IMR-90 (cell line): ENCODE measurements at regions not wholly inside any gene's neighbourhood (a gene's known extent, or its start where the extent isn't known, plus 50 kb on each side); places are given as distances from the start of the nearest gene placed in this dataset.

Experiments used
- ATAC-seq: fragments of 200-7000 bp; cut with Tn5 transposase; 2 replicates; pipeline ENCODE4 v1.9.1; 2020; ENCODE audit warnings: low read depth, mild to moderate bottlenecking, moderate library complexity
- BruUV-seq: library from RNA; stranded (reverse); fragments of 400-500 nt; replicated peaks from 2 replicates; lab custom pipeline; 2021; lab: Mats Ljungman, UMichigan
- CTCF ChIA-PET: fragments of 300-600 bp; formaldehyde crosslinking; extraction: SDS; loops from one replicate; lab custom pipeline; 2021; ENCODE audit warnings: antibody characterized with exemption; lab: Yijun Ruan, JAX
- POLR2A ChIA-PET: fragments of 300-600 bp; sonication (Branson Sonifier 250); formaldehyde crosslinking; loops from one replicate; lab custom pipeline; 2022; ENCODE audit warnings: antibody characterized with exemption; ENCODE audit not compliant: unreplicated experiment; lab: Charles Lee
- DNase-seq: peaks from one replicate; pipeline ENCODE4 v3.0.0; 2013
- H2AFZ ChIP-seq: replicated peaks from 2 replicates; pipeline ENCODE3; 2013; ENCODE audit warnings: low read length, mild to moderate bottlenecking; ENCODE audit not compliant: poor library complexity
- H2AK5ac ChIP-seq: 2 replicates; pipeline ENCODE4 v1.6.1; 2013; ENCODE audit warnings: low read depth, low read length, inconsistent platforms
- H2AK9ac ChIP-seq: replicated peaks from 2 replicates; pipeline ENCODE3; 2013; ENCODE audit warnings: mild to moderate bottlenecking, low read depth, low read length, moderate library complexity; ENCODE audit not compliant: poor library complexity
- H2BK120ac ChIP-seq: 2 replicates; pipeline ENCODE4 v1.6.1; 2013; ENCODE audit warnings: low read depth, low read length, inconsistent platforms
- H2BK15ac ChIP-seq: 3 replicates; pipeline ENCODE4 v1.6.1; 2013; ENCODE audit warnings: low read depth, low read length, inconsistent platforms
- H2BK20ac ChIP-seq: 2 replicates; pipeline ENCODE4 v1.6.1; 2013; ENCODE audit warnings: low read depth, mild to moderate bottlenecking, inconsistent platforms, low read length, moderate library complexity
- H2BK5ac ChIP-seq: 2 replicates; pipeline ENCODE4 v1.6.1; 2013; ENCODE audit warnings: mild to moderate bottlenecking, low read depth, low read length, inconsistent platforms; ENCODE audit not compliant: poor library complexity, severe bottlenecking
- H3K14ac ChIP-seq: replicated peaks from 2 replicates; pipeline ENCODE4 v1.6.1; 2013; ENCODE audit warnings: low read depth, low read length, inconsistent platforms
- H3K18ac ChIP-seq: 2 replicates; pipeline ENCODE4 v1.6.1; 2013; ENCODE audit warnings: low read depth, low read length, control low read depth
- H3K23ac ChIP-seq: 2 replicates; pipeline ENCODE4 v1.6.1; 2013; ENCODE audit warnings: low read depth, low read length, inconsistent platforms
- H3K27ac ChIP-seq: 2 replicates; pipeline ENCODE4 v1.5.1; 2013; ENCODE audit warnings: mild to moderate bottlenecking, control low read depth, low read length; ENCODE audit not compliant: insufficient read depth
- H3K27me3 ChIP-seq: 2 replicates; pipeline ENCODE4 v1.6.1; 2013; ENCODE audit warnings: low read length; ENCODE audit not compliant: control insufficient read depth, insufficient read depth
- H3K36me3 ChIP-seq: 2 replicates; pipeline ENCODE4 v1.6.1; 2013; ENCODE audit warnings: low read length, mixed read lengths; ENCODE audit not compliant: control insufficient read depth, insufficient read depth
- H3K4ac ChIP-seq: 2 replicates; pipeline ENCODE4 v1.6.1; 2013; ENCODE audit warnings: low read depth, low read length, inconsistent platforms
- H3K4me1 ChIP-seq: 2 replicates; pipeline ENCODE4 v1.6.1; 2013; ENCODE audit warnings: low read length, mixed read lengths; ENCODE audit not compliant: control insufficient read depth, insufficient read depth
- H3K4me2 ChIP-seq: 2 replicates; pipeline ENCODE4 v1.6.1; 2013; ENCODE audit warnings: low read depth, mild to moderate bottlenecking, control low read depth, low read length, moderate library complexity
- H3K4me3 ChIP-seq: 2 replicates; pipeline ENCODE4 v1.5.1; 2013; ENCODE audit warnings: low read depth, mild to moderate bottlenecking, control low read depth, low read length, moderate library complexity; ENCODE audit not compliant: insufficient read depth
- H3K56ac ChIP-seq: 2 replicates; pipeline ENCODE4 v1.6.1; 2013; ENCODE audit warnings: low read length, inconsistent platforms; ENCODE audit not compliant: insufficient read depth; ENCODE audit errors: extremely low read depth
- H3K79me1 ChIP-seq, 2 experiments: 2 replicates each; pipeline ENCODE4 v1.6.1; 2013; ENCODE audit warnings: low read length in 2 of 2, inconsistent platforms in 1 of 2, low read depth in 1 of 2
- H3K9ac ChIP-seq: 2 replicates; pipeline ENCODE4 v1.6.1; 2013; ENCODE audit warnings: low read depth, low read length, control low read depth
- H3K9me1 ChIP-seq: 2 replicates; pipeline ENCODE4 v1.6.1; 2013; ENCODE audit warnings: low read length, inconsistent platforms; ENCODE audit not compliant: insufficient read depth
- H3K9me3 ChIP-seq: 2 replicates; pipeline ENCODE4 v1.6.1; 2013; ENCODE audit warnings: low read length; ENCODE audit not compliant: control insufficient read depth, insufficient read depth
- H4K20me1 ChIP-seq: 2 replicates; pipeline ENCODE4 v1.6.1; 2013; ENCODE audit warnings: low read length, inconsistent platforms; ENCODE audit not compliant: insufficient read depth
- H4K5ac ChIP-seq: 2 replicates; pipeline ENCODE4 v1.6.1; 2013; ENCODE audit warnings: mild to moderate bottlenecking, low read depth, low read length, control low read depth
- H4K8ac ChIP-seq, 2 experiments: 2 replicates each; pipeline ENCODE4 v1.6.1; 2013; ENCODE audit warnings: low read depth in 2 of 2, low read length in 2 of 2, control low read depth in 1 of 2, inconsistent platforms in 1 of 2
- H4K91ac ChIP-seq: 2 replicates; pipeline ENCODE4 v1.6.1; 2013; ENCODE audit warnings: low read depth, low read length, inconsistent platforms; ENCODE audit not compliant: insufficient read depth
- MAFK ChIP-seq: IDR thresholded peaks from 2 replicates; pipeline ENCODE4 v1.6.1; 2012; ENCODE audit warnings: low read depth, low read length, improper control_type of control experiment
- MAZ ChIP-seq: IDR thresholded peaks from 2 replicates; pipeline ENCODE4 v1.6.1; 2012; ENCODE audit warnings: low read depth, mild to moderate bottlenecking, low read length, improper control_type of control experiment, moderate library complexity, borderline replicate concordance
- WGBS, 2 experiments: methylation state at CpG; one replicate each; pipeline versions ENCODE4 v1.1.5 to v1.1.7; 2013; ENCODE audit warnings: missing lambda C conversion rate in 2 of 2; ENCODE audit not compliant: insufficient read length in 1 of 2; ENCODE audit errors: extremely low coverage in 2 of 2; 5-methylcytosine and 5-hydroxymethylcytosine counted together
- dilution Hi-C: fragments of 300-500 bp; cut with HindIII; formaldehyde crosslinking; loops from one replicate; pipeline ENCODE4 v1.14.3; 2018; ENCODE audit warnings: low sequenced_read_pairs; ENCODE audit not compliant: unreplicated experiment
- in situ Hi-C: fragments of 300-500 bp; cut with MboI; formaldehyde crosslinking; loops from 3 replicates; pipeline ENCODE4 v1.14.3; 2019; ENCODE audit warnings: low sequenced_read_pairs, inconsistent platforms, mixed read lengths
- intact Hi-C: fragments of 100-400 bp; cut with micrococcal nuclease; formaldehyde crosslinking; loops from 2 replicates; pipeline ENCODE4 v1.10.0; 2022
- TF ChIP-seq, protein P1 (sequence below): fragments of 150-350 bp; IDR thresholded peaks from 2 replicates; pipeline ENCODE4 v1.6.1; 2017; ENCODE audit warnings: mild to moderate bottlenecking, antibody characterized with exemption, low read length, low read depth

DNA sequence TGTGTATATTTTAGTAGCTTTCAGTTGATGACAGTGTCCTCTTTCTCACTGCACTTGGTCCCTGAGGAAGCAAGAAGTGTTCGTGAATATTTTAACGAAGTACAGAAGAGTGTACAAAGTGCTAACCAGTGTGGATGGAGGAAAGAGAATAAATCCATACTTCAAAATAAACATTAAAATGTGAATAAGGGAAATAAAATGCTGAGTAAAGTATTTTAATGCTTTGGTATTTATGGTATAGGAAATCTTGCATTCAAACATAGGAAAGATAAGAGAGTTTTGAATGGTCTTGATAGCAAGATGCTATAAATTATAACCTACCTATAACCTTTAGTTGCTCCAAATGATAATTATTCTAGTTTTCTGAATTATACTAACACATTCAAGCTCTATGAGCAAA lies 493.4 kb upstream of the EYS start:
- H3K23ac ChIP-seq: no peak overlapping the region
- H2BK15ac ChIP-seq: no peak overlapping the region
- H2AK5ac ChIP-seq: no peak overlapping the region
- in situ Hi-C loops (no loop called here), intact Hi-C loops (no loop called here), dilution Hi-C loops (no loop called here)
- no peaks in the 10 kb centered on the region for H3K79me1 ChIP-seq
- no peak overlapping the region for H4K5ac ChIP-seq
- ATAC-seq: no peak
- H2AK9ac ChIP-seq: no peak overlapping the region
- H3K4me2 ChIP-seq: no peak overlapping the region
- H3K9me3 ChIP-seq: no peaks in the 10 kb centered on the region
- H4K20me1 ChIP-seq: no peaks in the 10 kb centered on the region
- no peak overlapping the region for H3K9ac ChIP-seq
- no TSS peak for BruUV-seq
- DNase-seq: no peak
- no peaks in the 10 kb centered on the region for H3K9me1 ChIP-seq
- no peak overlapping the region for H3K4ac ChIP-seq
- H4K8ac ChIP-seq: no peak overlapping the region
- H3K56ac ChIP-seq: no peak overlapping the region
- no peak overlapping the region for H3K14ac ChIP-seq
- no peak overlapping the region for H3K4me3 ChIP-seq
- no peak overlapping the region for H2BK5ac ChIP-seq
- CTCF ChIA-PET: no interaction called here
- H2AFZ ChIP-seq: no peak overlapping the region
- H3K18ac ChIP-seq: no peak overlapping the region
- H3K4me1 ChIP-seq: no peaks in the 10 kb centered on the region
- no peak overlapping the region for H3K27ac ChIP-seq
- no peaks in the 10 kb centered on the region for H3K27me3 ChIP-seq
- no CpG with 5 or more reads among the region's 2 CpGs for WGBS, 2 experiments
- H2BK20ac ChIP-seq: no peak overlapping the region
- POLR2A ChIA-PET: no interaction called here
- H2BK120ac ChIP-seq: no peak overlapping the region
- TF ChIP-seq, protein P1, sequence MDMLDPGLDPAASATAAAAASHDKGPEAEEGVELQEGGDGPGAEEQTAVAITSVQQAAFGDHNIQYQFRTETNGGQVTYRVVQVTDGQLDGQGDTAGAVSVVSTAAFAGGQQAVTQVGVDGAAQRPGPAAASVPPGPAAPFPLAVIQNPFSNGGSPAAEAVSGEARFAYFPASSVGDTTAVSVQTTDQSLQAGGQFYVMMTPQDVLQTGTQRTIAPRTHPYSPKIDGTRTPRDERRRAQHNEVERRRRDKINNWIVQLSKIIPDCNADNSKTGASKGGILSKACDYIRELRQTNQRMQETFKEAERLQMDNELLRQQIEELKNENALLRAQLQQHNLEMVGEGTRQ: no peak
- TF ChIP-seq MAZ (no peak), MAFK (peak; percentile 54)
- H3K36me3 ChIP-seq: no peaks in the 10 kb centered on the region
- no peak overlapping the region for H4K91ac ChIP-seq
